SU-DHL-6 (cell line): ENCODE measurements at regions not wholly inside any gene's neighbourhood (a gene's known extent, or its start where the extent isn't known, plus 50 kb on each side); places are given as distances from the start of the nearest gene placed in this dataset.

Experiments used
- CTCF ChIP-seq: fragments of 200-600 bp; sonication (generic); IDR thresholded peaks from one replicate; pipeline ENCODE4 v1.5.1; 2017; ENCODE audit warnings: antibody characterized with exemption, mild to moderate bottlenecking, low read length, moderate library complexity; ENCODE audit not compliant: insufficient read depth, poor library complexity, severe bottlenecking
- EZH2phosphoT487 ChIP-seq: fragments of 200-600 bp; sonication (generic), shearing (Covaris generic); conservative IDR thresholded peaks from 2 replicates; pipeline ENCODE4 v1.6.1; 2018; ENCODE audit warnings: mild to moderate bottlenecking, antibody characterized with exemption, low read length, moderate library complexity, mixed read lengths

GRCh38 chr2:75336451-75336850 lies 137.1 kb upstream of the TACR1 start:
- TF ChIP-seq CTCF (no peak), EZH2phosphoT487 (no peak)
